DOHH2 (cell line): ENCODE measurements at regions not wholly inside any gene's neighbourhood (a gene's known extent, or its start where the extent isn't known, plus 50 kb on each side); places are given as distances from the start of the nearest gene placed in this dataset.

ENCODE experiments used
- EZH2phosphoT487 ChIP-seq: fragments of 200-600 bp; sonication (generic); IDR thresholded peaks from 2 replicates; pipeline ENCODE4 v1.6.1; 2017; ENCODE audit warnings: borderline replicate concordance, mild to moderate bottlenecking, antibody characterized with exemption, low read length, moderate library complexity, mixed read lengths
- TF ChIP-seq, protein P1 (sequence below): fragments of 200-600 bp; sonication (generic); IDR thresholded peaks from one replicate; pipeline ENCODE4 v1.5.1; 2014; ENCODE audit warnings: antibody characterized with exemption, mild to moderate bottlenecking, low read depth, low read length; ENCODE audit not compliant: poor library complexity, severe bottlenecking

DNA sequence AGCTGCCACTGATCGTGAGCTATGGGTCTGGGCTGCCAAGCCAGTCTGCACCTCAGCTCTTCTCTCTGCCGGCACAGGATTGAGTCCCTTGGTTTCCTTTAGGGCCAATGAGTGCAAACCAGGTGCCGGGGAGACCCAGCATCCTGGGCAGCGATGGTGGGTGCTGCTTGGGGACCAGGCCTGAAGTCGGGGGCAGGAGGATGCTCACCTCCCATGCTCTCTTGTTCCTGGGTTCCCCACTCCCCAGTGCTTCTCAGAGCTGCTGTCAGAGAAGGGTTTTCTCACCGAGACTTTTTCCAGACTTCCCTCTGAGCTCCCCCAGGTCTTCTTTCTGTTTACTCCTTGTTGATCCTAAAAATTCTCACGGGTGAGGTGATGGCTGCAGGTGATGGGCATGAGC lies 61.2 kb downstream of the IRX1 start:
- TF ChIP-seq, protein P1, sequence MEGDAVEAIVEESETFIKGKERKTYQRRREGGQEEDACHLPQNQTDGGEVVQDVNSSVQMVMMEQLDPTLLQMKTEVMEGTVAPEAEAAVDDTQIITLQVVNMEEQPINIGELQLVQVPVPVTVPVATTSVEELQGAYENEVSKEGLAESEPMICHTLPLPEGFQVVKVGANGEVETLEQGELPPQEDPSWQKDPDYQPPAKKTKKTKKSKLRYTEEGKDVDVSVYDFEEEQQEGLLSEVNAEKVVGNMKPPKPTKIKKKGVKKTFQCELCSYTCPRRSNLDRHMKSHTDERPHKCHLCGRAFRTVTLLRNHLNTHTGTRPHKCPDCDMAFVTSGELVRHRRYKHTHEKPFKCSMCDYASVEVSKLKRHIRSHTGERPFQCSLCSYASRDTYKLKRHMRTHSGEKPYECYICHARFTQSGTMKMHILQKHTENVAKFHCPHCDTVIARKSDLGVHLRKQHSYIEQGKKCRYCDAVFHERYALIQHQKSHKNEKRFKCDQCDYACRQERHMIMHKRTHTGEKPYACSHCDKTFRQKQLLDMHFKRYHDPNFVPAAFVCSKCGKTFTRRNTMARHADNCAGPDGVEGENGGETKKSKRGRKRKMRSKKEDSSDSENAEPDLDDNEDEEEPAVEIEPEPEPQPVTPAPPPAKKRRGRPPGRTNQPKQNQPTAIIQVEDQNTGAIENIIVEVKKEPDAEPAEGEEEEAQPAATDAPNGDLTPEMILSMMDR = no peak
- no peak for TF ChIP-seq EZH2phosphoT487
